Choroid plexus epithelial cell (primary cell): ENCODE measurements at regions not wholly inside any gene's neighbourhood (a gene's known extent, or its start where the extent isn't known, plus 50 kb on each side); places are given as distances from the start of the nearest gene placed in this dataset.

Experiments
- DNase-seq: peaks from one replicate; pipeline ENCODE4 v3.0.0-alpha.2; 2010; ENCODE audit warnings: low read depth
- H3K4me3 ChIP-seq: 2 replicates; pipeline ENCODE4 v1.5.1; 2011; ENCODE audit warnings: low read depth, mild to moderate bottlenecking, control low read depth, low read length, moderate library complexity
- CTCF ChIP-seq: conservative IDR thresholded peaks from 2 replicates; pipeline ENCODE4 v1.5.1; 2011; ENCODE audit warnings: low read depth, mild to moderate bottlenecking, control low read depth, inconsistent platforms, low read length, moderate library complexity

GRCh38 chr16:17633181-17633951 is 162.6 kb upstream of the XYLT1 start:
- no peak for DNase-seq
- H3K4me3 ChIP-seq = no peak overlapping the region
- no peak for TF ChIP-seq CTCF

GRCh38 chr16:17632667-17633066 is 161.9 kb upstream of the XYLT1 start:
- no peak for DNase-seq
- no peak for TF ChIP-seq CTCF
- no peak overlapping the region for H3K4me3 ChIP-seq

- no peak for DNase-seq
- H3K4me3 ChIP-seq = no peak overlapping the region
- no peak for TF ChIP-seq CTCF
Observed at GRCh38 chr16:17629936-17630335, 159.2 kb upstream of the XYLT1 start.

- no peak for TF ChIP-seq CTCF
- no peak for DNase-seq
- no peak overlapping the region for H3K4me3 ChIP-seq
Observed at GRCh38 chr16:17628983-17629382, 158.2 kb upstream of the XYLT1 start.

GRCh38 chr16:17622366-17622765 is 151.6 kb upstream of the XYLT1 start:
- no peak for DNase-seq
- no peak overlapping the region for H3K4me3 ChIP-seq
- TF ChIP-seq CTCF = no peak

GRCh38 chr16:17619261-17619660 is 148.5 kb upstream of the XYLT1 start:
- H3K4me3 ChIP-seq = no peak overlapping the region
- DNase-seq = no peak
- no peak for TF ChIP-seq CTCF

GRCh38 chr16:17617021-17617552 is 146.3 kb upstream of the XYLT1 start:
- DNase-seq = no peak
- TF ChIP-seq CTCF = no peak
- H3K4me3 ChIP-seq = no peak overlapping the region
